ENCODE measurements at regions not wholly inside any gene's neighbourhood (a gene's known extent, or its start where the extent isn't known, plus 50 kb on each side); places are given as distances from the start of the nearest gene placed in this dataset.
A peak's percentile ranks its signal among the peaks of the same experiment; 100 is the strongest.

GRCh38 chr5:166834246-166834645, 1457.2 kb upstream of the WWC1 start:
- peak; percentile 22 for DNase-seq (ENCODE audit: low read depth)
- H3K4me3 ChIP-seq (ENCODE audit: low read length) = no peak overlapping the region
- no peak for TF ChIP-seq CTCF (conservative IDR thresholded peaks at IDR 0.05; ENCODE audit: low read depth, low read length)

GRCh38 chr5:166845044-166845443, 1446.4 kb upstream of the WWC1 start:
- TF ChIP-seq CTCF (conservative IDR thresholded peaks at IDR 0.05; ENCODE audit: low read depth, low read length) = no peak
- H3K4me3 ChIP-seq (ENCODE audit: low read length) = no peak overlapping the region
- DNase-seq (ENCODE audit: low read depth) = peak; percentile 3

- TF ChIP-seq CTCF (conservative IDR thresholded peaks at IDR 0.05; ENCODE audit: low read depth, low read length) = no peak
- no peak for DNase-seq (ENCODE audit: low read depth)
Measured at GRCh38 chr5:166856791-166857190, 1434.7 kb upstream of the WWC1 start.

GRCh38 chr5:166860426-166860825, 1431.0 kb upstream of the WWC1 start:
- no peak overlapping the region for H3K4me3 ChIP-seq (ENCODE audit: low read length)
- no peak for DNase-seq (ENCODE audit: low read depth)

More at GRCh38 chr5:166856791-166857190, 1434.7 kb upstream of the WWC1 start:
- H3K4me3 ChIP-seq (ENCODE audit: low read length) = no peak overlapping the region

GRCh38 chr5:166862581-166862980, 1428.9 kb upstream of the WWC1 start:
- no peak for TF ChIP-seq CTCF (conservative IDR thresholded peaks at IDR 0.05; ENCODE audit: low read depth, low read length)
- no peak overlapping the region for H3K4me3 ChIP-seq (ENCODE audit: low read length)
- DNase-seq (ENCODE audit: low read depth) = no peak

More at GRCh38 chr5:166860426-166860825, 1431.0 kb upstream of the WWC1 start:
- TF ChIP-seq CTCF (conservative IDR thresholded peaks at IDR 0.05; ENCODE audit: low read depth, low read length) = no peak

- TF ChIP-seq CTCF (conservative IDR thresholded peaks at IDR 0.05; ENCODE audit: low read depth, low read length) = no peak
- H3K4me3 ChIP-seq (ENCODE audit: low read length) = no peak overlapping the region
- DNase-seq (ENCODE audit: low read depth) = no peak
Measured at GRCh38 chr5:166865206-166865605, 1426.2 kb upstream of the WWC1 start.

GRCh38 chr5:166880456-166880855, 1411.0 kb upstream of the WWC1 start:
- no peak for DNase-seq (ENCODE audit: low read depth)
- no peak overlapping the region for H3K4me3 ChIP-seq (ENCODE audit: low read length)
- TF ChIP-seq CTCF (conservative IDR thresholded peaks at IDR 0.05; ENCODE audit: low read depth, low read length) = no peak
